ENCODE measurements at regions not wholly inside any gene's neighbourhood (a gene's known extent, or its start where the extent isn't known, plus 50 kb on each side); places are given as distances from the start of the nearest gene placed in this dataset.

DNA sequence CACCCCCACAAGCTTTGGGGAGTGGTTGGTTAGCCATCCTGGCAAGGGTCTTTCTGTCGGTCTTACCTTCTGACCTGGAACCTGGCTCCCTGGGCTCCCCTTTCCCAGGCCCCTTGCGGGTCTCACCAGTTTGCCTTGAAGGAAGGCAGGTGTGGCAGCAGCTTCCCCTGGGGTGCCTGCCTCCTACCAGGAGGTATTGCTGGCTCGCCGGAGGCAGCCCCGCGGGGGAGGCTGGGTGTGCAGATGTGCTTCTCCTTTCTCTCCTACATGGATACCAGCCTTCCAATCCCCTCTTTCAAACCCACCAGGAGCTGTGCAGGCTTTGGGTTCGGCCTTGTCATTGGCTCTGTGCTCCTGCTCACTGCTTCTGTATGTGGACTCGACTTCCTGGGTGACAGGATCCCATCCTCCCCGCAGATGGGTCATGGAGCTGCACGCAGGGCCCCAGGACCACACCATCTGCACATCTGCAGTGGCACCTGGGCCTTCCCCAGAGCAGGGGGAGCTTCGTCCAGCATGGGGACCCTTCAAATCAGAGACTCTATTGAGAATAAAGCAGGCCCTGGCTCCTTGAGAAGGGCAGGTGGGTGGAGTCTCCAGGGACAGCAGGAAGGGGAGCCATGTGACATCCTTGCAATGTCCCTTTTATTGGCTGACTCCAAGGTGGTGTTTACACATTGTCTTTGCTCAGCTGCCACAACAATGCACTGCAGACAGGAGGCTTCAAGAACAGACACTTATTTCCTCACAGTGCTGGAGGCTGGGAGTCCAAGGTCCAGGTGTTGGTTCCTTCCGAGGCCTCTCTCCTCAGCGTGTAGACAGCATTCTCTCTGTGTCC, 592.0 kb downstream of the BRD1 start:
- no peaks in the 10 kb centered on the region for H3K9me3 ChIP-seq (ENCODE audit: control insufficient read depth in 2 of 2, low read length in 2 of 2)
- H3K27ac ChIP-seq (ENCODE audit: low read depth in 2 of 2, low read length in 2 of 2), result no peak overlapping the region
- no peak overlapping the region for H3K9ac ChIP-seq (ENCODE audit: low read depth in 1 of 2, low read length in 2 of 2)
- H3K4me3 ChIP-seq (ENCODE audit: low read length in 2 of 2), result no peak overlapping the region
- no peaks in the 10 kb centered on the region for H3K27me3 ChIP-seq (ENCODE audit: control insufficient read depth in 2 of 2, insufficient read depth in 2 of 2, low read length in 2 of 2)
- no peaks in the 10 kb centered on the region for H3K36me3 ChIP-seq (ENCODE audit: control insufficient read depth in 2 of 2, insufficient read depth in 2 of 2, low read length in 2 of 2)
- H3K4me1 ChIP-seq (ENCODE audit: control insufficient read depth in 2 of 2, insufficient read depth in 2 of 2, low read length in 2 of 2), result no peaks in the 10 kb centered on the region

GRCh38 chr22:49234459-49234858, 593.2 kb downstream of the BRD1 start:
- Histone ChIP-seq H3K27me3 (ENCODE audit: control insufficient read depth in 2 of 2, insufficient read depth in 2 of 2, low read length in 2 of 2) (no peaks in the 10 kb centered on the region), H3K4me3 (ENCODE audit: low read length in 2 of 2) (no peak overlapping the region), H3K9me3 (ENCODE audit: control insufficient read depth in 2 of 2, low read length in 2 of 2) (no peaks in the 10 kb centered on the region), H3K4me1 (ENCODE audit: control insufficient read depth in 2 of 2, insufficient read depth in 2 of 2, low read length in 2 of 2) (no peaks in the 10 kb centered on the region), H3K36me3 (ENCODE audit: control insufficient read depth in 2 of 2, insufficient read depth in 2 of 2, low read length in 2 of 2) (no peaks in the 10 kb centered on the region), H3K9ac (ENCODE audit: low read depth in 1 of 2, low read length in 2 of 2) (no peak overlapping the region), H3K27ac (ENCODE audit: low read depth in 2 of 2, low read length in 2 of 2) (no peak overlapping the region)

- no peaks in the 10 kb centered on the region for H3K9me3 ChIP-seq (ENCODE audit: control insufficient read depth in 2 of 2, low read length in 2 of 2)
- H3K9ac ChIP-seq (ENCODE audit: low read depth in 1 of 2, low read length in 2 of 2), result no peak overlapping the region
- no peaks in the 10 kb centered on the region for H3K36me3 ChIP-seq (ENCODE audit: control insufficient read depth in 2 of 2, insufficient read depth in 2 of 2, low read length in 2 of 2)
- H3K27me3 ChIP-seq (ENCODE audit: control insufficient read depth in 2 of 2, insufficient read depth in 2 of 2, low read length in 2 of 2), result no peaks in the 10 kb centered on the region
- H3K4me1 ChIP-seq (ENCODE audit: control insufficient read depth in 2 of 2, insufficient read depth in 2 of 2, low read length in 2 of 2), result no peaks in the 10 kb centered on the region
- H3K4me3 ChIP-seq (ENCODE audit: low read length in 2 of 2), result no peak overlapping the region
- no peak overlapping the region for H3K27ac ChIP-seq (ENCODE audit: low read depth in 2 of 2, low read length in 2 of 2)
Measured at GRCh38 chr22:49233507-49234100, 594.1 kb downstream of the BRD1 start.

DNA sequence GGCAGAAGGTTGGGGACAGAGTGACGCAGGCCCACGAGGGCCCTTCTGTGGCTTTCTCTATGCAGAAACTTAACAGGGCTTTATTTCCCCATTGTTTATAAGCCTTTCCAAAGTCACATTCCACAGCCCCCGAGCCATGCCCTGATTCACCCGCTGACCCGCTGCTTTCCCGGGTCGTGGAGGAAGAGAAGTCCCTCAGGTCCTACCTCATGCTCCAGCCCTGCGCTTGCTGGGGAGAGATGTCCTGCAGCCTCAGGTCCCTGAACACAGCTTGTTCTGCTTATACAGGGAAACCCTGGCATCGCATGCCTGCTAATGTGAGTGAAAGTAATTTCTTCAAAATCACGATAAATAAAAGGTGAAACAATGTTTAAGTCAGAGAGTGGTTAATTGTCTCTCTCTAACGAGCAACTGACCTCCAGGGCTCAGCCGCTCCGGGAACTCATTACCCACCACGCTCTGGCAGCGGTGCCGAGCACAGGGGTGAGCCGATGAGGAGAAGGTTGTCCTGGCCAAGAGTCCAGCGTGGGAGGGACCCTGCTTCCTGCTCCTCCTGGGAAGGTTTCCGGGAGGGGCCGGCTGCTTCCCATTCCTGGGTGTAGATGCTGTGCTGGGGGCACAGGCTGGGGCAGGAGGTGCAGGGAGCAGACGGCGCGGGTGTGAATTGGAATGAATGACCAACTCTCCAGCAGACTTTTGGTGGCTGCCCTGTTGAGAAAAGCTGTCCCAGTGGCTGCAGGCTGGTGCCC, 595.2 kb downstream of the BRD1 start:
- no peaks in the 10 kb centered on the region for H3K9me3 ChIP-seq (ENCODE audit: control insufficient read depth in 2 of 2, low read length in 2 of 2)
- no peak overlapping the region for H3K27ac ChIP-seq (ENCODE audit: low read depth in 2 of 2, low read length in 2 of 2)
- H3K27me3 ChIP-seq (ENCODE audit: control insufficient read depth in 2 of 2, insufficient read depth in 2 of 2, low read length in 2 of 2), result no peaks in the 10 kb centered on the region
- no peaks in the 10 kb centered on the region for H3K4me1 ChIP-seq (ENCODE audit: control insufficient read depth in 2 of 2, insufficient read depth in 2 of 2, low read length in 2 of 2)
- H3K4me3 ChIP-seq (ENCODE audit: low read length in 2 of 2), result no peak overlapping the region
- H3K36me3 ChIP-seq (ENCODE audit: control insufficient read depth in 2 of 2, insufficient read depth in 2 of 2, low read length in 2 of 2), result no peaks in the 10 kb centered on the region
- no peak overlapping the region for H3K9ac ChIP-seq (ENCODE audit: low read depth in 1 of 2, low read length in 2 of 2)

- Histone ChIP-seq H3K9me3 (ENCODE audit: control insufficient read depth in 2 of 2, low read length in 2 of 2) (no peaks in the 10 kb centered on the region), H3K27me3 (ENCODE audit: control insufficient read depth in 2 of 2, insufficient read depth in 2 of 2, low read length in 2 of 2) (no peaks in the 10 kb centered on the region), H3K4me3 (ENCODE audit: low read length in 2 of 2) (no peak overlapping the region), H3K36me3 (ENCODE audit: control insufficient read depth in 2 of 2, insufficient read depth in 2 of 2, low read length in 2 of 2) (no peaks in the 10 kb centered on the region), H3K4me1 (ENCODE audit: control insufficient read depth in 2 of 2, insufficient read depth in 2 of 2, low read length in 2 of 2) (no peaks in the 10 kb centered on the region), H3K27ac (ENCODE audit: low read depth in 2 of 2, low read length in 2 of 2) (no peak overlapping the region), H3K9ac (ENCODE audit: low read depth in 1 of 2, low read length in 2 of 2) (no peak overlapping the region)
Measured at GRCh38 chr22:49230194-49230577, 597.5 kb downstream of the BRD1 start.

DNA sequence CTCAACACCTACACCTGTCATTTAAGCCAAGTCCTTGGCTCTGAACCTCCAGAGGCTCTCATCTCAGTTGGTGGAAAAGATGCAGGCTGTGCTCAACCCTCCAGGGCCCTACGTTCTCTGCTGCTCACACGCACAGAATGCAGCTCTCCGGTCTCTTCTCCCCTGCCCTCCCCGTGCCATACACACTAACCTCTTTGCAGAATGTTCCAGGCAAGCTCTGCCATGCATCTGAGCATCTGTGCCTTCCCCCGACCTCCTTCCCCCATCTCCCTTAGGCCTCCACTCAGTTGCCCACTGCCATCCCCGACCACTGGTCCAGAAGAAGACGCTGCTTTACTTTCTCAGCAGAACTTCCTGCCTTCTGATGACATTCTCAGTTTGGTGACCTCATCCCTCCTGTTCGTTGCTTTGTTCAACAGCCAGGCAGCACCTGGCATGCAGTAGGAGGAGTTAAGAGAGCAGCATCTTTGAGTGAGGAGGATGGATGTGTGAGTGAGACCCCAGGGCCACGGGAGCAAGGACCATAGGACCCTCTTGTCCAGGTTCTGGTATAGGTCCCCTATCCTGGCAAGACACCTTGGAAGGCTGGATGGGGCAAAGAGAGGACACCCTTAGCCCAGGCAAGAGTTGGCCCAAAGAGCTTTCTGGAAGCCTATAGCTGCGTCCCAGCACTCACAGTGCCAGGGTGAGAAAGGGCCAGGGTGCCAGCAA, 598.0 kb downstream of the BRD1 start:
- Histone ChIP-seq H3K4me3 (ENCODE audit: low read length in 2 of 2) (no peak overlapping the region), H3K9me3 (ENCODE audit: control insufficient read depth in 2 of 2, low read length in 2 of 2) (no peaks in the 10 kb centered on the region), H3K36me3 (ENCODE audit: control insufficient read depth in 2 of 2, insufficient read depth in 2 of 2, low read length in 2 of 2) (no peaks in the 10 kb centered on the region), H3K27ac (ENCODE audit: low read depth in 2 of 2, low read length in 2 of 2) (no peak overlapping the region), H3K9ac (ENCODE audit: low read depth in 1 of 2, low read length in 2 of 2) (no peak overlapping the region), H3K4me1 (ENCODE audit: control insufficient read depth in 2 of 2, insufficient read depth in 2 of 2, low read length in 2 of 2) (no peaks in the 10 kb centered on the region), H3K27me3 (ENCODE audit: control insufficient read depth in 2 of 2, insufficient read depth in 2 of 2, low read length in 2 of 2) (no peaks in the 10 kb centered on the region)

DNA sequence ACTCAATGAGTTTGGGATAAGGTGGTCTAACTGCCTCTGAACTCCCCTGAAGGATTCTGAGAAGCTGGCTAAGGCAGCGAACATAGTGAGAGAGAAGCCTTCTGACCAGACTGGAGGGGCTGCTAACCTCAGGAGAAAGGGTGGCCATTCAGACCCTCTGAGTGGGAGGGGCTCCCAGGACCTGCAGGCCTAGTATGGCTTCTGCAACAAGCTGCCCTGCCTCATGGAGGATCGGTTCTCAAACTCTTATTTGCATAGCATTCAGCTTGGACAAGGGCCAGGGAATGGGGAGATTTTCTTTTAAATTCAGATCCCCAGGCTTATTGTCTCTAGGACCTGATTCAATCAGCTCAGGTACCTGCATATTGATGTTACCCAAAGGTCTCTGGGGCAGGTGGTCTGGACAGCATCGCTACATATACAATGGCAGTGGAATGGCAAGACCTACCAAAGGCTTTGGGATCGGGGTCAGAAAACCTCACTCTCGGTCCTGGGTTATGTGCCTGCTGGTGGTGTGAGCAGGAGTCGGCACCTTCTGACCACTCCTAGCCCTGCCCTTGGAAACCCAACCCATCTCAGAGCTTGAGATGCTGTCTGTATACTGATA, 599.1 kb downstream of the BRD1 start:
- H3K4me3 ChIP-seq (ENCODE audit: low read length in 2 of 2), result no peak overlapping the region
- no peaks in the 10 kb centered on the region for H3K9me3 ChIP-seq (ENCODE audit: control insufficient read depth in 2 of 2, low read length in 2 of 2)
- no peak overlapping the region for H3K9ac ChIP-seq (ENCODE audit: low read depth in 1 of 2, low read length in 2 of 2)
- H3K27me3 ChIP-seq (ENCODE audit: control insufficient read depth in 2 of 2, insufficient read depth in 2 of 2, low read length in 2 of 2), result no peaks in the 10 kb centered on the region
- no peak overlapping the region for H3K27ac ChIP-seq (ENCODE audit: low read depth in 2 of 2, low read length in 2 of 2)
- no peaks in the 10 kb centered on the region for H3K36me3 ChIP-seq (ENCODE audit: control insufficient read depth in 2 of 2, insufficient read depth in 2 of 2, low read length in 2 of 2)
- no peaks in the 10 kb centered on the region for H3K4me1 ChIP-seq (ENCODE audit: control insufficient read depth in 2 of 2, insufficient read depth in 2 of 2, low read length in 2 of 2)

- Histone ChIP-seq H3K36me3 (ENCODE audit: control insufficient read depth in 2 of 2, insufficient read depth in 2 of 2, low read length in 2 of 2) (no peaks in the 10 kb centered on the region), H3K9ac (ENCODE audit: low read depth in 1 of 2, low read length in 2 of 2) (no peak overlapping the region), H3K4me3 (ENCODE audit: low read length in 2 of 2) (no peak overlapping the region), H3K9me3 (ENCODE audit: control insufficient read depth in 2 of 2, low read length in 2 of 2) (no peaks in the 10 kb centered on the region), H3K4me1 (ENCODE audit: control insufficient read depth in 2 of 2, insufficient read depth in 2 of 2, low read length in 2 of 2) (no peaks in the 10 kb centered on the region), H3K27ac (ENCODE audit: low read depth in 2 of 2, low read length in 2 of 2) (no peak overlapping the region), H3K27me3 (ENCODE audit: control insufficient read depth in 2 of 2, insufficient read depth in 2 of 2, low read length in 2 of 2) (no peaks in the 10 kb centered on the region)
Measured at GRCh38 chr22:49227670-49228069, 600.0 kb downstream of the BRD1 start.

GRCh38 chr22:49226096-49226495, 601.6 kb downstream of the BRD1 start:
- no peaks in the 10 kb centered on the region for H3K9me3 ChIP-seq (ENCODE audit: control insufficient read depth in 2 of 2, low read length in 2 of 2)
- no peaks in the 10 kb centered on the region for H3K27me3 ChIP-seq (ENCODE audit: control insufficient read depth in 2 of 2, insufficient read depth in 2 of 2, low read length in 2 of 2)
- H3K4me1 ChIP-seq (ENCODE audit: control insufficient read depth in 2 of 2, insufficient read depth in 2 of 2, low read length in 2 of 2), result no peaks in the 10 kb centered on the region
- H3K9ac ChIP-seq (ENCODE audit: low read depth in 1 of 2, low read length in 2 of 2), result no peak overlapping the region
- no peak overlapping the region for H3K27ac ChIP-seq (ENCODE audit: low read depth in 2 of 2, low read length in 2 of 2)
- no peaks in the 10 kb centered on the region for H3K36me3 ChIP-seq (ENCODE audit: control insufficient read depth in 2 of 2, insufficient read depth in 2 of 2, low read length in 2 of 2)
- H3K4me3 ChIP-seq (ENCODE audit: low read length in 2 of 2), result no peak overlapping the region
